ENCODE measurements at regions not wholly inside any gene's neighbourhood (a gene's known extent, or its start where the extent isn't known, plus 50 kb on each side); places are given as distances from the start of the nearest gene placed in this dataset.
"Not testable (repeated sequence)": the region's sequence is repeated elsewhere in the genome, so short reads cannot be mapped to it uniquely, and the experiment has no call there.

DNA sequence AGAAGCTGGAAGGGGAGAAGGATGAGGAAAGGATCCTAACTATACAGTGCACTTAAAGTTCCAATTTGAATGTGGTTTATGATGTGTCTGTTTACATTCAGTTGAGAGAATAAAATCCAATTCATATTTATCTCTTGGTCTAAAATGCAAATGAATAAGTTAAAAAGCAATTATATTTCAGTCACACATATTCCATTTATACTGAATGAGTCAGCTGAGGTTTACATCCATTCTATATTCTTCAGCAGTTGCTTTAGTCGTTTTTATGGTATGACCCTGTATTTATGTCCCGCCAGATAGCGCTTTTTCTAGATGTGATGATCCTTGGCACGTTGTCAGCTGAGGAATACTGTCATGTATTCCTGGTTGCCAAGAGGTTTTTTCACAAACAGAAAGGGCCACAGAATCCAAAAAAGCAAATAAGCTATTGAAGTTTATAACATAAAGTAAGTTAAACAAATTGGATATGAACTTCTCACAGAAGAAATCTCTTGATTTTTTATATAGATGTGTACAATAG lies 866.2 kb downstream of the NCAM2 start:
- WGBS: 58% methylated on average over 4 of the region's 4 CpGs
- Histone ChIP-seq H3K27ac (no peak overlapping the region), H3K36me3 (no peaks in the 10 kb centered on the region), H3K4me1 (no peaks in the 10 kb centered on the region), H3K27me3 (no peaks in the 10 kb centered on the region), H3K9me3 (no peaks in the 10 kb centered on the region), H3K4me3 (no peak overlapping the region)
- TF ChIP-seq POLR2AphosphoS5 (IDR thresholded peaks at IDR 0.05): no peak
- no peak for TF ChIP-seq POLR2A (IDR thresholded peaks at IDR 0.05)
- TF ChIP-seq EP300 (IDR thresholded peaks at IDR 0.05): no peak
- TF ChIP-seq CTCF (IDR thresholded peaks at IDR 0.05): no peak
- DNase-seq (ENCODE audit: low spot score in 2 of 2): no peak

GRCh38 chr21:21897275-21897883 lies 899.2 kb downstream of the NCAM2 start:
- Histone ChIP-seq H3K36me3 (no peaks in the 10 kb centered on the region), H3K9me3 (no peaks in the 10 kb centered on the region), H3K27me3 (no peaks in the 10 kb centered on the region), H3K4me3 (no peak overlapping the region), H3K4me1 (no peaks in the 10 kb centered on the region), H3K27ac (no peak overlapping the region)
- no peak for TF ChIP-seq CTCF (IDR thresholded peaks at IDR 0.05)
- TF ChIP-seq POLR2A (IDR thresholded peaks at IDR 0.05): no peak
- no peak for TF ChIP-seq EP300 (IDR thresholded peaks at IDR 0.05)
- no peak for TF ChIP-seq POLR2AphosphoS5 (IDR thresholded peaks at IDR 0.05)
- no peak for DNase-seq (ENCODE audit: low spot score in 2 of 2)
- WGBS: 29% methylated on average over 2 of the region's 2 CpGs

GRCh38 chr21:21898801-21899200 lies 900.6 kb downstream of the NCAM2 start:
- H3K36me3 ChIP-seq: no peaks in the 10 kb centered on the region
- no peak overlapping the region for H3K27ac ChIP-seq
- no peaks in the 10 kb centered on the region for H3K9me3 ChIP-seq
- no peaks in the 10 kb centered on the region for H3K27me3 ChIP-seq
- no peak overlapping the region for H3K4me3 ChIP-seq
- no peak for DNase-seq (ENCODE audit: low spot score in 2 of 2)
- no peaks in the 10 kb centered on the region for H3K4me1 ChIP-seq
- 85% methylated on average over 1 of the region's 1 CpG for whole genome bisulfite sequencing
- no peak for TF ChIP-seq EP300 (IDR thresholded peaks at IDR 0.05)
- TF ChIP-seq POLR2A (IDR thresholded peaks at IDR 0.05): no peak
- TF ChIP-seq CTCF (IDR thresholded peaks at IDR 0.05): no peak
- no peak for TF ChIP-seq POLR2AphosphoS5 (IDR thresholded peaks at IDR 0.05)

DNA sequence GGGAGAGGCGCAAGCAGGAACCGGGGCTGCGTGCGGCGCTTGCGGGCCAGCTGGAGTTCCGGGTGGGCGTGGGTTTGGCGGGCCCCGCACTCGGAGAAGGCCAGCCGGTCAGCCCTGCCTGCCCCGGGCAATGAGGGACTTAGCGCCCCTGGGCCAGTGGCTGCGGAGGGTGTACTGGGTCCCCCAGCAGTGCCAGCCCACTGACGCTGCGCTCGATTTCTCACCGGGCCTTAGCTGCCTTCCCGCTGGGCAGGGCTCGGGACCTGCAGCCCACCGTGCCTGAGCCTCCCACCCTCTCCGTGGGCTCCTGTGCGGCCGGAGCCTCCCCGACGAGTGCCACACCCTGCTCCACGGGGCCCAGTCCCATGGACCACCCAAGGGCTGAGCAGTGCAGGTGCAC lies 904.2 kb downstream of the NCAM2 start:
- not testable (repeated sequence) for H3K9me3 ChIP-seq; H3K4me3 ChIP-seq; H3K27me3 ChIP-seq; H3K4me1 ChIP-seq; DNase-seq (ENCODE audit: low spot score in 2 of 2); H3K27ac ChIP-seq; H3K36me3 ChIP-seq
- WGBS: 85% methylated on average over 4 of the region's 28 CpGs

- Histone ChIP-seq H3K27ac (no peak overlapping the region), H3K4me3 (no peak overlapping the region), H3K4me1 (no peaks in the 10 kb centered on the region), H3K9me3 (peaks cover 4% of the 10 kb centered on the region), H3K27me3 (no peaks in the 10 kb centered on the region), H3K36me3 (no peaks in the 10 kb centered on the region)
- DNase-seq (ENCODE audit: low spot score in 2 of 2): no peak
- TF ChIP-seq POLR2AphosphoS5 (IDR thresholded peaks at IDR 0.05) (no peak), EP300 (IDR thresholded peaks at IDR 0.05) (no peak), CTCF (IDR thresholded peaks at IDR 0.05) (no peak), POLR2A (IDR thresholded peaks at IDR 0.05) (no peak)
- WGBS: 66% methylated on average over 3 of the region's 3 CpGs
Observed at GRCh38 chr21:21907271-21907670, 909.1 kb downstream of the NCAM2 start.

- TF ChIP-seq POLR2AphosphoS5 (IDR thresholded peaks at IDR 0.05): no peak
- no peak for TF ChIP-seq POLR2A (IDR thresholded peaks at IDR 0.05)
- Histone ChIP-seq H3K36me3 (no peaks in the 10 kb centered on the region), H3K4me3 (no peak overlapping the region), H3K27me3 (no peaks in the 10 kb centered on the region), H3K27ac (no peak overlapping the region), H3K9me3 (no peaks in the 10 kb centered on the region), H3K4me1 (no peaks in the 10 kb centered on the region)
- no peak for DNase-seq (ENCODE audit: low spot score in 2 of 2)
- 38% methylated on average over 2 of the region's 2 CpGs for WGBS
Observed at GRCh38 chr21:21915816-21916215, 917.6 kb downstream of the NCAM2 start.

All from suprapubic skin (tissue), 4 donors.